Stimulated activated CD4-positive, alpha-beta T cell treated with anti-CD3 and anti-CD28 coated beads, Interleukin-1b, Interleukin-23, amount 100 ng/mL, for 1 hour (primary cell): ENCODE measurements at regions not wholly inside any gene's neighbourhood (a gene's known extent, or its start where the extent isn't known, plus 50 kb on each side); places are given as distances from the start of the nearest gene placed in this dataset.
"Not testable (repeated sequence)": the region's sequence is repeated elsewhere in the genome, so short reads cannot be mapped to it uniquely, and the experiment has no call there.

Experiments
- DNase-seq, 2 donors: peaks; one replicate each; pipeline ENCODE4 v3.0.0-alpha.2; 2020; ENCODE audit warnings: low read depth in 2 of 2

DNA sequence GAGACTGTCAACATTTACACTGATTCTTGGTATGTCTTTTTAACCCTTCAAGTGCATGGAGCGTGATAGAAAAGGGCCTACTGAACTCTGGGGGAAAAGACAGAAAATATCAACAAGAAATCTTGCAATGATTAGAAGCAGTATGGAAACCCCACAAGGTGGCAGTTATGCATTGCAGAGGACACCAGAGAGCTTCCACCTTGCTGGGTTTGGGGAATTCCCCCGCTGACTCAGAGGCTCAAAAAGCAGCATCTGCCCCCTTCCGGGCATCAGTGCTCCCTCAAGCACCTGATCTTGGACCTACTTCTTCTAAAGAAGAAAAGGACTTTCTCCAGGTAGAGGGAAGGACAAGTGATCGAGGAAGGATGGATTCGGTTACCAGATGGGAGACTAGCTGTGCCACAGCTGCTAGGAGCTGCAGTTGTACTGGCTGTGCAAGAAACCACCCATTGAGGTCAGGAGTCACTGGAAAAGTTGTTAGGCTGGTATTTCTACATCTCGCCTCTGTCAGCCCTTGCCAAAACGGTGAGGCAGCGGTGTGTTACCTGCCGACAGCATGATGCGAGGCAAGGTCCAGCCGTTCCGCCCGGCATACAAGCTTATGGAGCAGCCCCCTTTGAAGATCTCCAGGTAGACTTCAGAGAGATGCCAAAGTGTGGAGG is 102.8 kb upstream of the OSBPL11 start:
- DNase-seq, result peak in 1 of 2 donors; percentile 13

DNA sequence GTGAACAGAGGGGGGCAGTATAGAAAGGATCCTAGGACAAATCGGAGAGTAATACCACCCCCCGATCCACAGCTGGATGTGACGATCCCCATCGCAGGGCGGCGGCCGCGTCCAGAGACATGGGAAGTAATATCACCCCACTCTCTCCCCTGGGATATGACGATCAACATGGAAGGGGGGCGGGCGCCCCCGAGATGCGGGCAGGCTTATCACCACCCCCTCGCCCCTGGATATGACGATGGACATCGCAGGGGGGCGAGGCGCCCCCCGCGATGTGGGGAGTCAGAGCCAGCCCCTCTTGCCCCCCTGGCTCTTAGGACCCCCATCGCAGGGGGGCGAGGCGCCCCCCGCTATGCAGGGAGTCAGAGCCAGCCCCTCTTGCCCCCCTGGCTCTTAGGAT is 120.4 kb upstream of the OSBPL11 start:
- DNase-seq, result no peak

DNA sequence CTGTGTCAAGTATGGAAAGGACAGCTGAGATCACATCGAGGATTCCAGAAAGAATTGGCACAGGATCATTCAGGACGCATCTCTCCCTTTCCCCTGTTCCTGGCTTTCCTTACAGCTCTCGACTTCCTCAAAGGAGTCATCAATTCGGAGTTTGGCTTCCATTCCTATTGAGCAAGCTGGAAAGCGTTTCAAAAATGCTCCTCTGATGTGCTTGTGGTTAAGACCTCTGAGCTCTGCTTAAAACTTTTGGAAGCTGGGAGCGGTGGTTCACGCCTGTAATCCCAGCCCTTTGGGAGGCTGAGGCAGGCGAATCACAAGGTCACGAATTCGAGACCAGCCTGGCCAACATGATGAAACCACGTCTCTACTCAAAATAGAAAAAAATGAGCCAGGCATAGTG is 136.9 kb upstream of the OSBPL11 start:
- DNase-seq, result not testable (repeated sequence)

DNA sequence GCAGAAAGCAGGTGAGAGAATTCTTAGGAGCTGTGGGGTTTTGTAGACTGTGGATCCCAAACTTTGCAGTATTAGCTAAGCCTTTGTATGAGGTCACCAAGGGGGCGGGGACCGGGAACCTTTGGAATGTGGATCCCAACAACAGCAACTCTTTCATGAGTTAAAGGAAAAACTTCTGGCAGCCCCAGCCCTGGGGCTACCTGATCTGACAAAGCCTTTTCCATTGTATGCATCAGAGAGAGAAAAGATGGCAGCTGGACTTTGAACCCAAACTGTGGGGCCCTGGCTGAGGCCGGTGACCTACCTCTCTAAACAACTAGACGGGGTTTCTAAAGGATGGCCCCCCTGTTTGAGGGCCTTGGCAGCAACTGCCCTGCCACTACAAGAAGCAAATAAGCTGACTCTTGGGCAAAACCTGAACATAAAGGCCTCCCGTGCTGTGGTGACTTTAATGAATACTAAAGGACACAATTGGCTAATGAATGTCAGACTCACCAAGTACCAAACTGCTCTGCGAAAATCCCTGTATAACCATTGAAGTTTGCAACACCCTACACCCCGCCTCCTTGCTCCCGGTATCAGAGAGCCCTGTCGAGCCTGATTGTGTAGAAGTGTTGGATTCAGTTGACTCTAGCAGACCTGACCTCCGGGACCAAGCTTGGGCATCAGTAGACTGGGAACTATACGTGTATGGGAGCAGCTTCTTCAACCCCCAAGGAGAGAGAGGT is 146.9 kb upstream of the OSBPL11 start:
- DNase-seq, result not testable (repeated sequence)

DNA sequence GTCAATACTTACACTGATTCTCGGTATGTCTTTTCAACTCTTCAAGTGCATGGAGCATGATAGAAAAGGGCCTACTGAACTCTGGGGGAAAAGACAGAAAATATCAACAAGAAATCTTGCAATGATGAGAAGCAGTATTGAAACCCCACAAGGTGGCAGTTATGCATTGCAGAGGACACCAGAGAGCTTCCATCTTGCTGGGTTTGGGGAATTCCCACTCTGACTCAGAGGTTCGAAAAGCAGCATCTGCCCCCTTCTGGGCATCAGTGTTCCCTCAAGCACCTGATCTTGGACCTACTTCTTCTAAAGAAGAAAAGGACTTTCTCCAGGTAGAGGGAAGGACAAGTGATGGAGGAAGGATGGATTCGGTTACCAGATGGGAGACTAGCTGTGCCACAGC is 147.5 kb upstream of the OSBPL11 start:
- not testable (repeated sequence) for DNase-seq

DNA sequence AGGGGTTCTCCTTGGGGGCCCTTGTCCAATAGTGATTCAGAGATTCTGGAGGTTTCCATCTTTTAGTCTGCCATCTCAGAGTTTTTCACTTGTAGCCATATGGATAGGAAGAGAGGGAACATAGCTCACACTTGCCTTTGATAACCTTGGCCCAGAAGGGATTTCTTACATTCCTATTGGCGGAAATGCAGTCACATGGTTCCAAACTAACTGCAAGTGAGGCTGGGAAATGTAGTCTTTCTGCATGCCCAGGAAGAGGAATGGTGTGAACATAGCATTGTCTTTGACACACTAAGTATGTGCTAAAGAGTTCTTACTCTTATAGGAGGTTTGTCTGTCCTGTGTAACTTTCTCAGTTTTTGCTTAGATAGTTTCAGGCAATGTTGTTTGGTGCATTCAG is 161.8 kb upstream of the OSBPL11 start:
- DNase-seq, result not testable (repeated sequence)

DNA sequence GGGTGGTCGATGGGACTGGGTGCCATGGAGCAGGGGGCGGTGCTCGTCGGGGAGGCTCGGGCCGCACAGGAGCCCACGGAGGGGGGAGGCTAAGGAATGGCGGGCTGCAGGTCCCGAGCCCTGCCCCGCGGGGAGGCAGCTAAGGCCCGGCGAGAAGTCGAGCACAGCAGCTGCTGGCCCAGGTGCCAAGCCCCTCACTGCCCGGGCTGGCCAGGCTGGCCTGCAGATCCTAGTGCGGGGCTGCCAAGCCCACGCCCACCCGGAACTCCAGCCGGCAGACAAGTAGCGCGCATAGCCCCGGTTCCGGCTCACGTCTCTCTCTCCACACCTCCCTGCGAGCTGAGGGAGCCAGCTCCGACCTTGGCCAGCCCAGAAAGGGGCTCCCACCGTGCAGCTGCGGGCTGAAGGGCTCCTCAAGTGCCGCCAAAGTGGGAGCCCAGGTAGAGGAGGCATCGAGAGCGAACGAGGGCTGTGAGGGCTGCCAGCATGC is 163.4 kb upstream of the OSBPL11 start:
- not testable (repeated sequence) for DNase-seq

DNA sequence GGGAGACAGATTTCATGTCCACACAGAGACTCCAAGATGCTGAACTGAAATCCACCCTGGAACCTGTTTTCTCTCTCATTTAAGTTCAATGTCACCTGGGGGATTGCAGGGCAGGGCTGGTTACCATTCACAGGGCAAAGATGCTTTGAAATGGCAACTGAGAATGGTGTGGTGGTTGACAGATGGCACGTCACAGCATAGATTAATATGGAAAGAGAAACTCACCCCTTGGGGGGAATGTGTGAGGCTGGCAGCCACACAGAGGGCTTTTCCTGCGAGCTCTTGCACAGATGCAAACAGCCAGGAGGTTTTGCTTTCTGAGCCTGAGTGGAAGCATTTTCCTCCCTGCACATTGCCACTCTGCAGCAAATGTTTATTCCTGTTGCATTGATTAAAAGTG is 167.3 kb upstream of the OSBPL11 start:
- not testable (repeated sequence) for DNase-seq

DNA sequence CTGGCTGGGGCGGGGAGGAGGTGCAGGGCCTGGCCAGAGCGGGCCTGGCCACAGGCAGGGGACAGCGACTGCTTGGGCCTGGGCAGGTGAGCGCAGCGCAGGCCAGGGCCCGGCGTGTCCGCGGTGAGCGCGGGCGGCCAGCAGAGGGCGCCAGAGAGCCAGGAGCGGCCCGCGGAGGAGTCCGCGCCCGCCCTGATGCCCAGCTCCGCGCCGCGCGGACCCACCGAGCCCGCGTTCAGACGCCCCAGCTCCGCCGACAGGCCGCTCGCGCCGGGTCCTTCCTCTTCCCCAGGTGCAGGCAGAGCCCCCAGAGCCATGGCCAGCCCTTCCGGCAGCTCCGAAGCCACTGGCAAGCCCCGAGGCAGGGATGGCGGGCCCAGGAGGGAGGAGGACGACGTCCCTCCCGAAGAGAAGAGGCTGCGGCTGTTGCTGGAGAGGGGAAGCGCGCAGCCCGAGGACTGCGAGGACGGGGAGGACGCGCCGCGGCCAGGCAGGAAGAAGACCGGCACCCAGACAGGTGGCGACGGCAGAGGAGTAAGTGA is 171.1 kb upstream of the OSBPL11 start:
- DNase-seq, result peak; percentile 22 to 52

DNA sequence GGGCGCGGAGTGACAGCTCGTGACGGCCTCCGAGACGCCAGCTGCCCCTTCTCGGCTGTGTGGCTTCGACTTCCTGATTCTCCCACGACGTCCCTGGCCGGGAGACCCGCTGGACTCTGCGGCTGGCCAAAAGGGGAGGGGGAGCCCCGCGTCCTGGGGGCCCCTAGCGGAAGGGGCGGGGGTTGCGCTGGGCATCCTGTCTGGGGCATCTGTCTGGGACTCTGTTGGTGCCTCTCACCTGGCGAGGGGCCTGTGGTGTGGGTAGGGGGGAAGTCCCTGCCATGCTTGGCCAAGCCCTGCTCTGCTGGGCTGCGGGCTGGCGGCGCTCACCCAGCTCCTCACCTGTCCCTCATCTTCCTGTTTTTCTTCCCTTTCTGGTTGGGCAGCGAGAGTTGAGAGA is 171.6 kb upstream of the OSBPL11 start:
- DNase-seq, result not testable (repeated sequence)

DNA sequence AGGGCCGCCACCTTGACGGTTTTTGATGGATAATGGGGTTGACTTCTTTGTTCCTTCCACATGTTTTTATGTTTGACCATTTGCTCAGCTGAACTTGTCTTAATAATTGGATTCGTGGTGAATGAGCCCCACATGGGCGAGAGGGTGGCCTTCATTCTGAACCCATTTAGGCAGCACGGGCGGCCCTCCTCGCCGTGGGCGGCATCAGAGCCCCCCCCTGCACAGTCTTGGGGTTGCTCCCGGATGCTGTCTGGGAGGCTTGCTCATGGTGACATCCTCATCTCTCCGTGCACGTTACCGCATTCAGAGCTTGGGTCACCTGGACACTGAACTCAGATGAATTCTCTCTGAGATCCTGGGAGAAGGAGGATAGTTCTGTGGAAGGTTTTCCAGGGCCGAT is 172.3 kb upstream of the OSBPL11 start:
- DNase-seq, result no peak

DNA sequence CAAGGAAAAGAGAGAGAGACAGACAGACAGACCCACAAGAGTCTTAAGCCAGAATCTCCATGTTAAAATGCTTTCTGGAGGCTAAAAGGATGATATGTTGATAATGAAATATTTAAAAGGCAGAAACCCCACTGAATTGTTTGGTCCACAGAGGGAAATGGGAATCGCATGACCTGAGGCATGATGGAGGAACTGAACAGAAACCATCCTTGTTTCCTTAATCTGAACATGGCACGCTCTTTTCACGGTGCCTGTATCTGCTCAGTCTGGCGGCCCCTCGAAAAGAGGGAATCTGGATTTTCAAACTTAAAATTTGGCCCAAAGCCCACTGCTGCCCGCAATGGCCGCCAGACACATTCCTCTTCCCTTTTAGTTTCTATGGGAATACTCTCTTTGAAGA is 173.5 kb upstream of the OSBPL11 start:
- not testable (repeated sequence) for DNase-seq

DNA sequence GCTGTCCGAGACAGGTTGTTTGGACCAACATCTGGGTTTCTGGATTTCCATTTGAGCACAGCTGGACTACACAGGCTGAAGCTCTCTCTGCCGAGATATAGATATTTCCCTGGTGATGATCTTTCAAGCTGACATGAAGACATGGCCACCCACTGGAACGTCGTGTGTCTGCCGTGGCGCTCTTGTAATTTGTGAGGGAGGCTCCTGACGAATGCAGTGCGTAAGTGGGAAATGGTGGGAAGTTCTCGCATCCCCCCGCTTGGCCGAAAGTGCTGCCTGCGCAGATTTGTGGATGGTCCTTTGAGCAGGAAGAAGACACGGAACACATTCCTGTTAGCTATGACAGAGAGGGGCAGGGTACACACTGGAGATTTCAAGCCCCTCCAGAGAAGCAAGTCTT is 176.2 kb upstream of the OSBPL11 start:
- not testable (repeated sequence) for DNase-seq

DNA sequence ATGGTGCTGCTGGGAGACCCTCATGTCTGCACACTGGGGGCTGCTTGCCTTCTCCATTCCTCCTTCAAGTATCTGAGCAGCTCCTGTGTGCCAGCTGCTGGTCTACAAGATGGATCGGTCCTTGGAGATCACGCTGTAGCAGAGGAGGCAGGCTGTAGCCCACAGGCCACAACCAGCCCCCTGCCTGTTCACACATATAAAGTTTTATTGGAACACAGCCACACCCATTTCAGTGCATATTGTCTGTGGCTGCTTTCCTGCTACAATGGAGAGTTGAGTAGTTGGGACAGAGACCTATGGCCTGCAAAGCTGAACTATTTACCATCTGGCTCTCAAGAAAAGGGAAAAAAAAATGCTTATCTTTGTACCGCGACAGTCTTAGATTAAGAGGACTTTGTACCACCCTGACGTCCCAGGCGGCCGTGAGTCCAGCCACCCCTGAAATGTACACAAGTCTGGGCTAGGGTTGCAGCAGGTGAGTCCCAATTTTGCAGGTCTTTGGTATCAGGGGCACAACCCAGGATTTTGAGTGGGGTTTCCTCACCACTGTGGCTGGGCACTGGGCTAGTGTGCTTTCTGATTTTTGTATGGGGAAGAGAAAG is 179.2 kb upstream of the OSBPL11 start:
- not testable (repeated sequence) for DNase-seq

DNA sequence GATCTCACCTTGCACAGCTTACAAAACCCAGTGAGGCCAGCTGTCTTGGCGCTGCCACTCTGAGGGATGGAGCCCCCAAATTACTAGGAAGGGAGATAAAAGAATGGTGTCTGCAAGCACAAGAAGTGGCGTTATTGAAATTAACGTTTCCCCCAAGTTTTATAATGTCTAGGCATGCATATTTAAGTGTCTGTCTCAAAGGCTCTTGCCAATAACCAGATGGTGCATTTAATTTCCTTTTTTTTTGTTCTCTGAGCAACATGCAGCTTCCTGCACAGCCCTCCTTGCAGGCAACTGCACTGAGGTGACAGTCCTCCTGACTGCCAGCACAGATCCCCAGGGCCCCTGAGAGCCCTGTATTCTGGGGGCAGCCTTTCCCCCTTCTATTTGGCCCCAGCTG is 179.8 kb upstream of the OSBPL11 start:
- DNase-seq, result not testable (repeated sequence)

DNA sequence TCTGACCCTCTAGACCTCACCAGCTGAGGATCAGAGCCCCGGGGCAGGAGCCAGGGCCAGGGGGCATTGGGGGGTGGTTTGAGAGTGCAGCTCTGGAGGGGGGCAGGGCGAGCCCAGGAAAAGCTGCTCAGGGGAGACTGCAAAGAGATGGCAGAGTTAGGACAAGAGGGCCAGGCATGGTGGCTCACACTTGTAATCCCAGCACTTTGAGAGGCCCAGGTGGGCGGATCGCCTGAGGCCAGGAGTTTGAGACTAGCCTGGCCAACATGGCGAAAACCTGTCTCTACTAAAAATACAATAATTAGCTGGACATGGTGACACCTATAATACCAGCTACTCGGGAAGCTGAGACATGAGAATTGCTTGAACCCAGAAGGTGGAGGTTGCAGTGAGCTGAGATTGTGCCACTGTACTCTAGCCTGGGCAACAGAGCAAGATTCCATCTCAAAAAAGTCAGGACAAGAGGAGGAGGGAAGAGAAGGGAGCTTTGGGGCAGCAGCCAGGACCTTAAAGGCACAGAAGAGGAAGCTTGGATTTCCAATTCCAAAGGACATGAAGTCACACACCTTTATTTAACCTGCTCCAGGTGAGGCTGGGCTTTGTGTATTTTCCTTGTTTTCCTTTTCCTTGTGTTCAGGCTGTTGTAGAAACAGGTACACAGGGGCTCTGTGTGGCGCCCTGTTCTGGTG is 180.5 kb upstream of the OSBPL11 start:
- not testable (repeated sequence) for DNase-seq

DNA sequence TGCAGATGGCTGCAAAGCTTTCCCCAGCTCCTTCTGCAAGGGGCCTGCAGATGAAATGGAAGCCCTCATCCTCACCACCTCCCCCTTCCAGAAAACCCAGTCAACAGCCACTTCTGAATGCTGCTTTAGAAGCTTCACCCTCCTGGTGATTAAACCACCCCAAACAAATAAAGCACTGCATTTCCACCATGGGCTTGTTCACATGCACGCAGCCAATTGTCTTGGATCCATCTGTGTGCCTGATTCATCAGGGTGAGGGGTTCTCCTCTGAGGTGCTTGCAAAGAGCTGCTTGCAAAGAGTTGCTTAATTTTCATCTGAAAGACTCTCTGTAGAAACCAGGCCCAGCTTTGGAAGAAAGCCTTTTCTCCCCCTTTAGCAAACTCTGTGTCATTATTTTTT is 184.0 kb upstream of the OSBPL11 start:
- DNase-seq, result not testable (repeated sequence)

DNA sequence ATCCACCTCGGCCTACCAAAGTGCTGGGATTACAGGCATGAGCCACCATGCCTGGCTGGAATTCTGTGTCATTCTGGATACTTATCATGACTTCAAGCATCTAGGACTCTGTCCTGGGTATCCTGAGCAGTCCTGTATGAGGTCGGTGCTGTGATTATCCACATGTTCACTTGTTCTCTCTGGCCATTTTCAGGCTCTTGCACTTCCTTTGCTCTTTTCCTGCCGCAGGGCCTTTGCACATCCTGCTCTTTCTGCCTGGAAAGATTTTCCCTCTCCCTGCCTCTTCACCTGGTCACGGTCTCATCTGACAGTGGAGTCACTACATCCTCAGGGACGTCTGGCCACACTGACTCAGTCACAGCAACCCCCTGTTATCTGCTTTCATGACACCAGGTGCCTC is 184.6 kb upstream of the OSBPL11 start:
- DNase-seq, result not testable (repeated sequence)

DNA sequence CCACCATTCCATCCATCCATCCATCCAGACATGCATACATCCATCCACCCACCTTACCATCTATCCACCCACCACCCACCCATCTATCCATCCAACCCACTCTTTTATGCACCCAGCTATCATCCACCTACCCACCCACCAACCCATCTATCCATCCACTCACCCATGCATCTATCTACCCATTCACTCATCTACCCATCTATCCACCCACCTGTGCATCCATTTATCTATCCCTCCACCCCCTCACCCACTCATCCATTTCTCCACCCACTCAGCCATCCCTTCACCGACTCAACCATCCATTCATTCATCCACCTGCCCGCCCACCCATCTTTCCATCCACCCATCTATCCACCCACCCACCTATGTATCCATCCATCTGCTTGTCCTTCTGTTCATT is 186.4 kb upstream of the OSBPL11 start:
- DNase-seq, result not testable (repeated sequence)

DNA sequence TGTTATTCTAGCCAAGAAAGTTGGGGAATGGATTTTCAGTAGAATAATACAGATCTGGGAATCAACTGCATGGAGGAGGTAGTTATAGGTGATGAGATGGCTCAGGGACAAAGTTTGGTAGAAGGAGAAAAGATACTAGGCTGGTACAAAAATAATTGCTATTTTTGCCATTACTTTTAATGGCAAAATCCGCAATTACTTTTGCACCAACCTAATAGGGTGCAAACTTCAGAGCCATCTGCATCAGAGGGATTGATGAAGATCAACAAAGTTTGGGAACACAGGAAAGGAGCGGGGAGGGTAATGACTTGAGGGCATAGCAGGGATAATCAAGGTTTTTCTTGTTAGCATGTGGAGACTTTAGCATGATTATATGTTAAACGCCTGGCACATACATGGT is 178.7 kb upstream of the ROPN1B start:
- DNase-seq, result not testable (repeated sequence)

DNA sequence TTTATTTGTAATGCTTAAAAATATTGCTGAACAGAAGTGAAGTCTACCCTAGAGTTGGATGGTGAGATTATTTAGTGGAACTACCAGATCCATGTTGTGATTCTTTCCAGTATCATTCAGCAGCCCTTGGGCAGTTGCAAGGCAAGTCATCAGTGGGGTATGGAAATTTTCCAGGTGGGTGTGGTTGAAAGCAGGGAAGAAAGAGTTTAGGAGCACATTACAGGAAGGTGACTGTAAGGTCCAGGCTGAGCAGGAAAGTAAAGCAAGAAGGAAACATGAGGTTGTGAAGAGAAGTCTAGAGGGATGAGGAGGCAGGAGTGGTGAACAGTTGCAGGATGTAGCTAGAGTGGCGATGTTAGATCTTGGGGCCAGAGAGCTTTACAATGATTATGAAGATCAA is 178.0 kb upstream of the ROPN1B start:
- not testable (repeated sequence) for DNase-seq

DNA sequence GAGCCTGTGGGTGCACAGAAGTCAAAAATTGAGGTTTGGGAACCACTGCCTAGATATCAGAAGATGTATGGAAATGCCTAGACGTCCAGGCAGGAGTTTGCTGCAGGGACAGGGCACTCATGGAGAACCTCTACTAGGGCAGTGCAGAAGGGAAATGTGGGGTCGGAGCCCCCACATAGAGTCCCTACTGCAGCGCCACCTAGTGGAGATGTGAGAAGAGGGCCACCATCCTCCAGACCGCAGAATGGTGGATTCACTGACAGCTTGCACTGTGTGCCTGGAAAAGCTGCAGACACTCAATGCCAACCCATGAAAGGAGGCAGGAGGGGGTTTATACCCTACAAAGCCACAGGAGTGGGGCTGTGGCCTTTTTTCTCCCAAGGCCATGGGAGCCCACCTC is 159.0 kb upstream of the ROPN1B start:
- not testable (repeated sequence) for DNase-seq
